WTC11 (cell line): ENCODE measurements at regions not wholly inside any gene's neighbourhood (a gene's known extent, or its start where the extent isn't known, plus 50 kb on each side); places are given as distances from the start of the nearest gene placed in this dataset.

ENCODE experiments used
- ATAC-seq: fragments of 200-7000 bp; cut with Tn5 transposase; 2 replicates; pipeline ENCODE4 v1.10.0; 2021; ENCODE audit warnings: mild to moderate bottlenecking, moderate library complexity
- CTCF ChIA-PET: fragments of 300-600 bp; sonication (Branson Sonifier 250); formaldehyde crosslinking; loops from one replicate; lab custom pipeline; 2021; ENCODE audit warnings: antibody characterized with exemption; lab: Charles Lee
- POLR2A ChIA-PET: fragments of 350-600 bp; sonication (Branson Sonifier 250); formaldehyde crosslinking; loops from one replicate; lab custom pipeline; 2021; ENCODE audit warnings: antibody characterized with exemption; lab: Charles Lee
- DNase-seq: peaks from one replicate; pipeline ENCODE4 v3.0.0; 2021; ENCODE audit warnings: low spot score
- H3K27ac Mint-ChIP-seq: 2 replicates; pipeline ENCODE4 v1.8.0; 2021; ENCODE audit warnings: mixed read lengths
- H3K27me3 Mint-ChIP-seq: 2 replicates; pipeline ENCODE4 v1.8.0; 2021; ENCODE audit warnings: low read depth, mild to moderate bottlenecking, moderate library complexity, mixed read lengths
- H3K36me3 Mint-ChIP-seq: 2 replicates; pipeline ENCODE4 v1.8.0; 2021; ENCODE audit warnings: mixed read lengths
- H3K4me1 Mint-ChIP-seq: 2 replicates; pipeline ENCODE4 v1.8.0; 2022; ENCODE audit warnings: mixed read lengths
- H3K4me3 Mint-ChIP-seq: 2 replicates; pipeline ENCODE4 v1.8.0; 2021; ENCODE audit warnings: mild to moderate bottlenecking, moderate library complexity, mixed read lengths
- H3K9me3 Mint-ChIP-seq: 2 replicates; pipeline ENCODE4 v1.8.0; 2021; ENCODE audit warnings: mixed read lengths
- E2F1 ChIP-seq: sonication (generic); formaldehyde crosslinking; IDR thresholded peaks from 2 replicates; pipeline ENCODE4 v1.8.0; 2022; ENCODE audit warnings: mild to moderate bottlenecking, missing genetic modification reagents
- EMX1 ChIP-seq: fragments of 250-450 bp; sonication (Bioruptor Pico); IDR thresholded peaks from 2 replicates; pipeline ENCODE4 v1.8.0; 2021; ENCODE audit warnings: mild to moderate bottlenecking
- GABPB1 ChIP-seq: sonication (generic); formaldehyde crosslinking; IDR thresholded peaks from 2 replicates; pipeline ENCODE4 v1.8.1; 2023; ENCODE audit warnings: mild to moderate bottlenecking, missing genetic modification reagents
- HMGXB4 ChIP-seq: sonication (generic); formaldehyde crosslinking; IDR thresholded peaks from 2 replicates; pipeline ENCODE4 v1.8.1; 2023; ENCODE audit warnings: mild to moderate bottlenecking, moderate library complexity, missing genetic modification reagents
- KAT7 ChIP-seq: sonication (generic); formaldehyde crosslinking; IDR thresholded peaks from 2 replicates; pipeline ENCODE4 v1.8.1; 2023; ENCODE audit warnings: missing genetic modification reagents, mild to moderate bottlenecking, borderline replicate concordance
- MYBL2 ChIP-seq: sonication (generic); formaldehyde crosslinking; IDR thresholded peaks from 2 replicates; pipeline ENCODE4 v1.8.1; 2023; ENCODE audit warnings: mild to moderate bottlenecking, moderate library complexity, missing genetic modification reagents
- NR3C1 ChIP-seq: sonication (generic); formaldehyde crosslinking; conservative IDR thresholded peaks from 2 replicates; pipeline ENCODE4 v1.8.1; 2023; ENCODE audit warnings: low read depth, mild to moderate bottlenecking, missing genetic modification reagents
- RELA ChIP-seq: sonication (generic); formaldehyde crosslinking; IDR thresholded peaks from 2 replicates; pipeline ENCODE4 v1.8.1; 2022; ENCODE audit warnings: missing genetic modification reagents, mild to moderate bottlenecking, borderline replicate concordance
- SP1 ChIP-seq: sonication (generic); formaldehyde crosslinking; conservative IDR thresholded peaks from 2 replicates; pipeline ENCODE4 v1.8.1; 2022; ENCODE audit warnings: missing genetic modification reagents
- ZMAT4 ChIP-seq: fragments of 250-450 bp; sonication (Bioruptor Pico); IDR thresholded peaks from 2 replicates; pipeline ENCODE4 v1.9.0; 2021; ENCODE audit warnings: mild to moderate bottlenecking
- ZNF121 ChIP-seq: sonication (generic); formaldehyde crosslinking; IDR thresholded peaks from 2 replicates; pipeline ENCODE4 v1.8.0; 2023; ENCODE audit warnings: missing genetic modification reagents
- ZNF232 ChIP-seq: sonication (generic); formaldehyde crosslinking; IDR thresholded peaks from 2 replicates; pipeline ENCODE4 v1.8.0; 2022; ENCODE audit warnings: mild to moderate bottlenecking, missing genetic modification reagents
- ZNF317 ChIP-seq: sonication (generic); formaldehyde crosslinking; IDR thresholded peaks from 2 replicates; pipeline ENCODE4 v1.8.1; 2023; ENCODE audit warnings: low read depth, mild to moderate bottlenecking, moderate library complexity, missing genetic modification reagents, borderline replicate concordance
- TF ChIP-seq, protein P1 (sequence below): fragments of 250-450 bp; sonication (Bioruptor Pico); IDR thresholded peaks from 2 replicates; pipeline ENCODE4 v2.1.2; 2022; ENCODE audit warnings: mild to moderate bottlenecking, moderate library complexity
- TF ChIP-seq, protein P2 (sequence below): sonication (generic); formaldehyde crosslinking; IDR thresholded peaks from 2 replicates; pipeline ENCODE4 v1.8.1; 2023; ENCODE audit warnings: mild to moderate bottlenecking, missing genetic modification reagents, moderate library complexity
- TF ChIP-seq, protein P3 (sequence below): sonication (generic); formaldehyde crosslinking; IDR thresholded peaks from 2 replicates; pipeline ENCODE4 v1.8.1; 2023; ENCODE audit warnings: mild to moderate bottlenecking, missing genetic modification reagents, moderate library complexity
- TF ChIP-seq, protein P4 (sequence below): sonication (generic); formaldehyde crosslinking; IDR thresholded peaks from 2 replicates; pipeline ENCODE4 v1.8.1; 2022; ENCODE audit warnings: mild to moderate bottlenecking, moderate library complexity, missing genetic modification reagents
- TF ChIP-seq, protein P5 (sequence below): sonication (generic); formaldehyde crosslinking; IDR thresholded peaks from 2 replicates; pipeline ENCODE4 v1.8.1; 2022; ENCODE audit warnings: missing genetic modification reagents, borderline replicate concordance

- no peak overlapping the region for H3K4me3 Mint-ChIP-seq
- no peak for ATAC-seq
These were observed 76.2 kb upstream of the HABP2 start for GRCh38 chr10:113476673-113477072.

DNA sequence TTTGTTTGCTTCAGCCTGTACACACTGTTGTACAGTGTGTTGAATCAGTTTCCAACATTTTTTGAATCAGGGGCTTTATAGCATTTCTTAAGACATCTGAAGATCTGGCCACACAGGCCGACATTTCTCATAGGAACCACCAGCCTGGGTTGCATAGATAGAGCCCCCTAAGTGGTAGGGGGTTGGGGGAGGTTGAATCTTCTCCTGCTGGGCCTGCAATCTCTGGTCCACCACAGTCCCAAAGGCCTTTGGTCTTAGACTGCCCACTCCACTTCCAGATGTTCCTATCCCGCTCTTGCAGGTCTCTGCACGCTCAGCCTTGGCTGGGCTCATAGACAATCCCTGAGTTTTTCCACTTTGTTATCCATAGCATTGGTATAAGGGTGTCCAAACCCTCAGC lies 75.4 kb upstream of the HABP2 start:
- H3K27ac Mint-ChIP-seq, result no peak overlapping the region
- CTCF ChIA-PET, result no interaction called here
- H3K27me3 Mint-ChIP-seq, result peaks cover 5% of the 10 kb centered on the region; the same call in 1 of the 2 replicates
- DNase-seq (no peak), ATAC-seq (no peak)
- H3K36me3 Mint-ChIP-seq, result no peaks in the 10 kb centered on the region
- H3K4me1 Mint-ChIP-seq, result peaks cover 7% of the 10 kb centered on the region; the same call in 1 of the 2 replicates
- peaks cover 4% of the 10 kb centered on the region for H3K9me3 Mint-ChIP-seq
- TF ChIP-seq, protein P1, sequence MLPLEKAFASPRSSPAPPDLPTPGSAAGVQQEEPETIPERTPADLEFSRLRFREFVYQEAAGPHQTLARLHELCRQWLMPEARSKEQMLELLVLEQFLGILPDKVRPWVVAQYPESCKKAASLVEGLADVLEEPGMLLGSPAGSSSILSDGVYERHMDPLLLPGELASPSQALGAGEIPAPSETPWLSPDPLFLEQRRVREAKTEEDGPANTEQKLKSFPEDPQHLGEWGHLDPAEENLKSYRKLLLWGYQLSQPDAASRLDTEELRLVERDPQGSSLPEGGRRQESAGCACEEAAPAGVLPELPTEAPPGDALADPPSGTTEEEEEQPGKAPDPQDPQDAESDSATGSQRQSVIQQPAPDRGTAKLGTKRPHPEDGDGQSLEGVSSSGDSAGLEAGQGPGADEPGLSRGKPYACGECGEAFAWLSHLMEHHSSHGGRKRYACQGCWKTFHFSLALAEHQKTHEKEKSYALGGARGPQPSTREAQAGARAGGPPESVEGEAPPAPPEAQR (CRISPR knock-in tag), result no peak
- TF ChIP-seq, protein P2, sequence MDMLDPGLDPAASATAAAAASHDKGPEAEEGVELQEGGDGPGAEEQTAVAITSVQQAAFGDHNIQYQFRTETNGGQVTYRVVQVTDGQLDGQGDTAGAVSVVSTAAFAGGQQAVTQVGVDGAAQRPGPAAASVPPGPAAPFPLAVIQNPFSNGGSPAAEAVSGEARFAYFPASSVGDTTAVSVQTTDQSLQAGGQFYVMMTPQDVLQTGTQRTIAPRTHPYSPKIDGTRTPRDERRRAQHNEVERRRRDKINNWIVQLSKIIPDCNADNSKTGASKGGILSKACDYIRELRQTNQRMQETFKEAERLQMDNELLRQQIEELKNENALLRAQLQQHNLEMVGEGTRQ, result no peak
- TF ChIP-seq GABPB1 (no peak), HMGXB4 (no peak), EMX1 (CRISPR knock-in tag) (no peak), ZNF121 (CRISPR knock-in tag) (no peak), RELA (no peak)
- TF ChIP-seq, protein P3, sequence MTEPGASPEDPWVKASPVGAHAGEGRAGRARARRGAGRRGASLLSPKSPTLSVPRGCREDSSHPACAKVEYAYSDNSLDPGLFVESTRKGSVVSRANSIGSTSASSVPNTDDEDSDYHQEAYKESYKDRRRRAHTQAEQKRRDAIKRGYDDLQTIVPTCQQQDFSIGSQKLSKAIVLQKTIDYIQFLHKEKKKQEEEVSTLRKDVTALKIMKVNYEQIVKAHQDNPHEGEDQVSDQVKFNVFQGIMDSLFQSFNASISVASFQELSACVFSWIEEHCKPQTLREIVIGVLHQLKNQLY (CRISPR knock-in tag), result no peak
- TF ChIP-seq, protein P4, sequence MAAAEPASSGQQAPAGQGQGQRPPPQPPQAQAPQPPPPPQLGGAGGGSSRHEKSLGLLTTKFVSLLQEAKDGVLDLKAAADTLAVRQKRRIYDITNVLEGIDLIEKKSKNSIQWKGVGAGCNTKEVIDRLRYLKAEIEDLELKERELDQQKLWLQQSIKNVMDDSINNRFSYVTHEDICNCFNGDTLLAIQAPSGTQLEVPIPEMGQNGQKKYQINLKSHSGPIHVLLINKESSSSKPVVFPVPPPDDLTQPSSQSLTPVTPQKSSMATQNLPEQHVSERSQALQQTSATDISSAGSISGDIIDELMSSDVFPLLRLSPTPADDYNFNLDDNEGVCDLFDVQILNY (CRISPR knock-in tag), result no peak
- TF ChIP-seq, all 79 proteins: peak for 0
- POLR2A ChIA-PET, result no interaction called here
- no peak overlapping the region for H3K4me3 Mint-ChIP-seq

More at GRCh38 chr10:113476673-113477072, 76.2 kb upstream of the HABP2 start:
- TF ChIP-seq MYBL2 (CRISPR knock-in tag), result no peak
- no peak for TF ChIP-seq SP1 (CRISPR knock-in tag)
- Mint-ChIP-seq H3K9me3 (peaks cover under 1% of the 10 kb centered on the region), H3K27ac (no peak overlapping the region), H3K4me1 (peaks cover 7% of the 10 kb centered on the region; the same call in 1 of the 2 replicates), H3K27me3 (peaks cover 3% of the 10 kb centered on the region; the same call in 1 of the 2 replicates), H3K36me3 (no peaks in the 10 kb centered on the region)
- POLR2A ChIA-PET, result no interaction called here
- no peak for DNase-seq
- CTCF ChIA-PET, result no interaction called here

DNA sequence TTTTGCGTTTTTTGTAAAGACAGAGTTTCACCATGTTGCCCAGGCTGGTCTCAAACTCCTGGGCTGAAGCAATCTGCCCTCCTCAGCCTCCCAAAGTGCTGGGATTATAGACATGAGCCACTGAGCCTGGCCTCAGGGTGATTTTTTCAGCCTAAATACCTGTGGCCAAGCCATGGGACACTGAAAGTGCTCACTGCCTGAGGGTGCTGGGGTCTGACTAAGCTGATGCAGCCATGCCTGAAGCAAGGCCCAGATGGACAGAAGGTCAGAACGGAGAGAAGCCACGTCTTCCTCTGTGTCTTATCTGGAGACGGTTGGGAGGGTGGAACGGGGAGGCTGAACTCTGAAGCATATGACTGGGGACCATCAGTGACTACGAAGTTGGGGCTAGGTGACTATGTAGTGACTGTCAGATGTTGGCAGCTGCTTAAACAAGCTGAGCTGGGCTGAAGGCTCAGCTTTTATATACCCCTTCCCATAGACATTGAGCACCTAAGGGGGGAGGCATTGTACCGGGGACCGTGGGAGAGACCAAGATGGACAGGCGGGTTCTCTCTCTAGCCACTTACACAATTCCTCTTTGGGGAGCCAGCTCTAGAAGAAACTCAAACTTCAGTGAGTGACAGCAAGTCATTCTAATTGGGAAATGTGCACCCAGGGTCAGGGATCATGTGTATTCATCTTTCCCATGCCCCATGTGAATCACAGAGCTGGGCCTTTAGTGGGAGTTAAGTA lies 73.3 kb upstream of the HABP2 start:
- ChIA-PET POLR2A (no interaction called here), CTCF (no interaction called here)
- Mint-ChIP-seq H3K36me3 (no peaks in the 10 kb centered on the region), H3K4me3 (no peak overlapping the region), H3K27me3 (peaks cover 5% of the 10 kb centered on the region; the same call in 1 of the 2 replicates), H3K4me1 (peaks cover 7% of the 10 kb centered on the region; the same call in 1 of the 2 replicates), H3K27ac (no peak overlapping the region), H3K9me3 (peaks cover 4% of the 10 kb centered on the region)
- DNase-seq (no peak), ATAC-seq (no peak)
- no peak for TF ChIP-seq E2F1 (CRISPR knock-in tag)
- no peak for TF ChIP-seq KAT7 (CRISPR knock-in tag)
- TF ChIP-seq ZNF317 (CRISPR knock-in tag), result no peak
- TF ChIP-seq ZMAT4 (CRISPR knock-in tag), result no peak
- TF ChIP-seq HMGXB4, result no peak
- TF ChIP-seq, protein P4 (CRISPR knock-in tag), result no peak
- no peak for TF ChIP-seq RELA
- TF ChIP-seq ZNF232, result no peak
- no peak for TF ChIP-seq NR3C1 (CRISPR knock-in tag)
- TF ChIP-seq, protein P5, sequence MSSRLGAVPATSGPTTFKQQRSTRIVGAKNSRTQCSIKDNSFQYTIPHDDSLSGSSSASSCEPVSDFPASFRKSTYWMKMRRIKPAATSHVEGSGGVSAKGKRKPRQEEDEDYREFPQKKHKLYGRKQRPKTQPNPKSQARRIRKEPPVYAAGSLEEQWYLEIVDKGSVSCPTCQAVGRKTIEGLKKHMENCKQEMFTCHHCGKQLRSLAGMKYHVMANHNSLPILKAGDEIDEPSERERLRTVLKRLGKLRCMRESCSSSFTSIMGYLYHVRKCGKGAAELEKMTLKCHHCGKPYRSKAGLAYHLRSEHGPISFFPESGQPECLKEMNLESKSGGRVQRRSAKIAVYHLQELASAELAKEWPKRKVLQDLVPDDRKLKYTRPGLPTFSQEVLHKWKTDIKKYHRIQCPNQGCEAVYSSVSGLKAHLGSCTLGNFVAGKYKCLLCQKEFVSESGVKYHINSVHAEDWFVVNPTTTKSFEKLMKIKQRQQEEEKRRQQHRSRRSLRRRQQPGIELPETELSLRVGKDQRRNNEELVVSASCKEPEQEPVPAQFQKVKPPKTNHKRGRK (CRISPR knock-in tag), result no peak
